PFSK-1 (cell line): ENCODE measurements at regions not wholly inside any gene's neighbourhood (a gene's known extent, or its start where the extent isn't known, plus 50 kb on each side); places are given as distances from the start of the nearest gene placed in this dataset.

Experiments
- FOXP2 ChIP-seq: optimal IDR thresholded peaks from 2 replicates; pipeline ENCODE3; 2011; ENCODE audit warnings: borderline replicate concordance, control low read depth, inconsistent platforms; ENCODE audit not compliant: insufficient read depth; ENCODE audit errors: extremely low read length, extremely low read depth
- POLR2AphosphoS5 ChIP-seq: IDR thresholded peaks from 2 replicates; pipeline ENCODE4 v1.6.1; 2012; ENCODE audit warnings: low read depth, mild to moderate bottlenecking, control low read depth, low read length, moderate library complexity
- SIN3A ChIP-seq: IDR thresholded peaks from 2 replicates; pipeline ENCODE4 v1.6.1; 2012; ENCODE audit warnings: mild to moderate bottlenecking, low read length, moderate library complexity, borderline replicate concordance; ENCODE audit not compliant: insufficient read depth
- TAF1 ChIP-seq: IDR thresholded peaks from 2 replicates; pipeline ENCODE4 v1.6.1; 2012; ENCODE audit warnings: low read length, control low read depth, borderline replicate concordance; ENCODE audit not compliant: insufficient read depth
- TF ChIP-seq, protein P1 (sequence below), 2 experiments: IDR thresholded peaks; 2 replicates each; pipeline versions ENCODE4 v1.6.1 to v1.8.0; 2011 to 2012; ENCODE audit warnings: low read depth in 2 of 2, low read length in 2 of 2, control low read depth in 1 of 2, inconsistent platforms in 1 of 2, mild to moderate bottlenecking in 1 of 2, moderate library complexity in 1 of 2; ENCODE audit not compliant: insufficient read depth in 1 of 2

DNA sequence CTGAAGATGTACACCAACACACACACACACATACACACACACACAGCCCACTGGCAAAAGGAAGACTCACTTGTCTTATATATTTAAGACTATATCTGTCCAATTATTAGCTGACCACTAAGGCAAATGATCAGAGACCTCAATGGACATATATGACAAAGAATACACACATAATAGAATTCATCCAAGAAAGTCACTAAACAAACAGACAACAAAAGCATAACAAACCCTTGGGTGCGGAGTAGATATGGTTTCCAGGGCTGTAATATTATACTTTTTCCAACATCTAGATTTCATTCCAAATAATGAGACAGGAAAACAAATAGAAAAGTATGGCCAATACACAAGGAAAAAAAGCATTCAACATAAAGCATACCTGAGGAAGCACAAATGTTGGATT, 72.3 kb upstream of the PRICKLE2 start:
- TF ChIP-seq POLR2AphosphoS5: no peak
- TF ChIP-seq TAF1: no peak
- TF ChIP-seq SIN3A: no peak
- TF ChIP-seq, protein P1, sequence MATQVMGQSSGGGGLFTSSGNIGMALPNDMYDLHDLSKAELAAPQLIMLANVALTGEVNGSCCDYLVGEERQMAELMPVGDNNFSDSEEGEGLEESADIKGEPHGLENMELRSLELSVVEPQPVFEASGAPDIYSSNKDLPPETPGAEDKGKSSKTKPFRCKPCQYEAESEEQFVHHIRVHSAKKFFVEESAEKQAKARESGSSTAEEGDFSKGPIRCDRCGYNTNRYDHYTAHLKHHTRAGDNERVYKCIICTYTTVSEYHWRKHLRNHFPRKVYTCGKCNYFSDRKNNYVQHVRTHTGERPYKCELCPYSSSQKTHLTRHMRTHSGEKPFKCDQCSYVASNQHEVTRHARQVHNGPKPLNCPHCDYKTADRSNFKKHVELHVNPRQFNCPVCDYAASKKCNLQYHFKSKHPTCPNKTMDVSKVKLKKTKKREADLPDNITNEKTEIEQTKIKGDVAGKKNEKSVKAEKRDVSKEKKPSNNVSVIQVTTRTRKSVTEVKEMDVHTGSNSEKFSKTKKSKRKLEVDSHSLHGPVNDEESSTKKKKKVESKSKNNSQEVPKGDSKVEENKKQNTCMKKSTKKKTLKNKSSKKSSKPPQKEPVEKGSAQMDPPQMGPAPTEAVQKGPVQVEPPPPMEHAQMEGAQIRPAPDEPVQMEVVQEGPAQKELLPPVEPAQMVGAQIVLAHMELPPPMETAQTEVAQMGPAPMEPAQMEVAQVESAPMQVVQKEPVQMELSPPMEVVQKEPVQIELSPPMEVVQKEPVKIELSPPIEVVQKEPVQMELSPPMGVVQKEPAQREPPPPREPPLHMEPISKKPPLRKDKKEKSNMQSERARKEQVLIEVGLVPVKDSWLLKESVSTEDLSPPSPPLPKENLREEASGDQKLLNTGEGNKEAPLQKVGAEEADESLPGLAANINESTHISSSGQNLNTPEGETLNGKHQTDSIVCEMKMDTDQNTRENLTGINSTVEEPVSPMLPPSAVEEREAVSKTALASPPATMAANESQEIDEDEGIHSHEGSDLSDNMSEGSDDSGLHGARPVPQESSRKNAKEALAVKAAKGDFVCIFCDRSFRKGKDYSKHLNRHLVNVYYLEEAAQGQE (IDR thresholded peaks at IDR 0.05; ENCODE audit: insufficient read depth in 1 of 2, low read depth in 2 of 2, low read length in 2 of 2): no peak
- TF ChIP-seq FOXP2: no peak
